Hematopoietic multipotent progenitor cell (in vitro differentiated cells): ENCODE measurements at regions not wholly inside any gene's neighbourhood (a gene's known extent, or its start where the extent isn't known, plus 50 kb on each side); places are given as distances from the start of the nearest gene placed in this dataset.
"Not testable (repeated sequence)": the region's sequence is repeated elsewhere in the genome, so short reads cannot be mapped to it uniquely, and the experiment has no call there.

Experiments
- DNase-seq, 3 donors: peaks; one replicate each; pipeline ENCODE4 v3.0.0-alpha.2; 2011 to 2015; ENCODE audit warnings: low read depth in 2 of 3, low spot score in 2 of 3

DNA sequence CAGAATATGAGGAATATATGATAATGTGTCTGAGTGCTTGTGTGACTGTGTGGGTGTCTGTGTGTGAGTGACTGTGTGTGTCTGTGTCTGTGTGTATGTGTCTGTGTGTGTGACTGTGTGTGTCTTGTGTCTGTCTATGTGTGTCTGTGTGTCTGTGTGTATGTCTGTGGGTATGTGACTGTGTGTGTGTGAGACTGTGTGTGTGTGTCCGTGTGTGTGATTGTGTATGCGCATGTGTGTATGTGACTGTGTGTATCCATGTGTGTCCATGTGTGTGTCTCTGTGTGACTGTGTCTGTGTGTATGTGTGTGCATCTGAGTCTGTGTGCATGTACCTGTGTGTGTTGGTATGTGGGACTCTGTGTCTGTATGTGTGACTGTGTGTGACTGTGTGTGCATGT is 1361.2 kb upstream of the TMEM132C start:
- DNase-seq = no peak

DNA sequence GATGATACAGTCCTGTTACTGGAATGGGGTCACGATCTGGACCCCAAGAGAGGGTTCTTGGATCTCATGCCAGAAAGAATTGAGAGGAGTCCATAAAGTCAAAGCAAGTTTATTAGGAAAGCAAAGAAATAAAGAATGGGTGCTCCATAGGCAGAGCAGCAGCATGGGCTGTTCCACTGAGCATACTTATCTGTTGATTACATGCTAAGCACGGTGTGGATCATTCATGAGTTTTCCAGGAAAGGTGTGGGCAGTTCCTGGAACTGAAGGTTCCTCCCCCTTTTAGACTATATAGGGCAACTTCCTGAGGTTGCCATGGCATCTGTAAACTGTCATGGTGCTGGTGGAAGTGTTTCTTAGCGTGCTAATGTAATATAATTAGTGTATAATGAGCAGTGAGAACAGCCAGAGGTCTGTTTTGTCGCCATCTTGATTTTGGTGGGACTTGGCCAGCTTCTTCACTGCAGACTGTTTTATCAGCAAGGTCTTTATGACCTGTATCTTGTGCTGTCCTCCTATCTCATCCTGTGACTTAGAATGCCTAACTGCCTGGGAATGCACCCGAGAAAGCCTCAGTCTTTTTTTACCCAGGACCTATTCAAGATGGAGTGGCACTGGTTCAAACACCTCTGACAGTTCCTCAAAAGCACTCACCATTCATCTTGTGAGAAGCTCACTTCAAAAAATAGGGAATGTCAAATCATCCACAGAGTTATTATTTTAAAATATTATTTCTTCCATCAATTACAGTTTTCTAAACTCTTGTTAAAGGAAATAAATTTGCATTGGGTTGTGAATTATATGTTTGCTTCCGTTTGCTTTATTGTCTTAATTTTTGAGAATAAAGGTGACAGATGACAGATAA is 1358.8 kb upstream of the TMEM132C start:
- DNase-seq = no peak

GRCh38 chr12:126908765-126909142 is 1358.2 kb upstream of the TMEM132C start:
- no peak for DNase-seq

GRCh38 chr12:126910570-126910969 is 1356.4 kb upstream of the TMEM132C start:
- no peak for DNase-seq

GRCh38 chr12:126912111-126912510 is 1354.9 kb upstream of the TMEM132C start:
- no peak for DNase-seq

DNA sequence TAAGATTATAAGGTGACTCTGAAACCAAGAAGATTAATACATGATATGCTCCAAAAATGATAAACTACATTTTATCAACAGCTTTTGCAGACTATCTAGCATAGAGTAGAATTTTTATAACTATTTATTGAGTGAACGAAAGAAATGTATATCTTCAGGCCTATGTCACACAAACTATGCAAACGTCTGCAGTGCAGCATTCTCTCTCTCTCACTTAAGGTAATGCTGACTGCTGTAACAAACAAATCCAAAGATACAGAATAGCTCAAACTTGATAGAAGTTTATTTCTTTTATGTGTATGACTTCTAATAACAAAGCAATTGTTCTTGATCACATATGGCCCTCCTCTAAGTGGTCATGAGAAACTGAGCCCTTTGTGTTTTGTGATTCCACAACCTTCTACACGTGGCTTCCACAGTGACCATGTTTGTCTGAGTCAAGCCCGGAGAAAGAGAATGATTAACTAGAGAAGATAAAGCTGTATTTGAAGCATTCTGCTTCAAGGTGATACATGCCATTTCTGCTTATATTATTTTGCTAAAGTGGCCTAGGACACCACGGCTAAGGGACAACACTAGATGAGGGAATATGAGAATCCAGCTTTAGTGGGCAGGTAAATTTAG is 1352.7 kb upstream of the TMEM132C start:
- no peak for DNase-seq

DNA sequence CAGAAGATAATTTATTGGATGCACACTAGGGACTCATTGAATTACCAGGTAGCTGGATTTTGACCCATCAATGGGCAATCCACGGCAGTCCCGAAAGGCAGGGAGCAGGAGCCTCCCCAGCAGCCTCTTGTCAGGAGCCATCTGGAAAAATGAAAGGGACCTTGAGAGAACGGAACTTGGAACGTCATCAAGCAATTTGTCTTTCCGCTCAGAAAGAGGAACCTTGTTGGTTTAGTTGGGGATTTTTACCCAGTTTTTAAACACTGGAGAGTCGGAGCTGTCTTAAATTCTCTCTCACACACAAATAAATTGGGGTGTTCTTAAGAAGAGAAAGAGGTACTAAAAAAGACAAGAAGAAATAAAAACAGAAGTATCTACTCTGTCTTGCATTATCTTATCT is 1351.7 kb upstream of the TMEM132C start:
- DNase-seq = peak in 2 of 3 donors; percentile 16 to 38

- DNase-seq = no peak
Measured at GRCh38 chr12:126926023-126926594, 1340.9 kb upstream of the TMEM132C start.

DNA sequence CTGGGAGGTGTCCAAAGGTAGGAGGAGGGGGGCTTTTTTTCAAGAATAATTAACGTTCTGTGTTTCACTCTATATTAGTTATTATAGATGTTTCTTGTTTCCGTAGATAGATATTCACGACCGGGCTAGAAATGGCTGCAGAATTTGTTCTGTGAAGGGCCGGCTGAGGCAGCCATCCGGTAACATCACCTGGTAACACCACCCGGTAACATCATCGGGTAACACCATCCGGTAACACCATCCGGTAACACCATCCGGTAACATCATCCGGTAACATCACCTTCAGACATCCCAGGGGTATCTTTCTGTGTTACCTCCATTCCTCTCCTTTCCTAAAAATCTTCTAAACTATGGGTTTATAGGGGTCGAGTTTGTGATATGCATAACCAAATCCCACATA is 1336.7 kb upstream of the TMEM132C start:
- DNase-seq = no peak

GRCh38 chr12:126932156-126932555 is 1334.8 kb upstream of the TMEM132C start:
- no peak for DNase-seq

- no peak for DNase-seq
Measured at GRCh38 chr12:126935435-126935834, 1331.5 kb upstream of the TMEM132C start.

DNA sequence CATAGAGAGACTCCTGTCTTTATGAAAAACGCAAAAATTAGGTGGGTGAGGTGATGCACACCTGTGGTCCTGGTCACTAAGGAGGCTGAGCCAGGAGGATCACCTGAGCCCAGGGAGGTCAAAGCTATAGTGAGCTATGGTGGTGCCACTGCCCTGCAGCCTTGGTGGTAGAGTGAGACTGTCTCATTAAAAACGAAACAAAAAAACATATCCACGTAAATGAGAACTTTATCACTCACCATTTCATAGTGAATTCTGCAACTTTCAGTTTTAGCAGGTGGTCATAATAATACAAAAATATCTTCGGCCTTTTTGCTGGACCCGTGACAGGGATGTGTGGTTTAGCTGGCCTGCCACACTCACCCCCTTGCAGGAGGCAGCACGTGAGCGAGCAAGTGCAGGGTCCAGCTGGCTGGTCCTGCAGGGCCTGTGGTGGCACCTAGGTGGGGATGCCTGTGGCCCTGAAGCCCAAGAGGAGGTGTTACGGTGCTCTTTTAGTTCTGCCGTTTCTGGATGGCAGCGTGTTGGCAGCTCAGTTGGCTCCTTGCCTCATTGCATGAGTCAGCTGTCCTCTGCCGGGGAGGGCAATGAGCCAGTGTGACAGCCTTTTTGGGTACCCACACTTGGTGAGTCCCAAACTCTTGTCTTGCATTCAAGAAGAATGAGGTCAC is 1330.7 kb upstream of the TMEM132C start:
- peak in 2 of 3 donors; percentile 68 to 89 for DNase-seq

- DNase-seq = no peak
Measured at GRCh38 chr12:126937431-126937830, 1329.5 kb upstream of the TMEM132C start.

DNA sequence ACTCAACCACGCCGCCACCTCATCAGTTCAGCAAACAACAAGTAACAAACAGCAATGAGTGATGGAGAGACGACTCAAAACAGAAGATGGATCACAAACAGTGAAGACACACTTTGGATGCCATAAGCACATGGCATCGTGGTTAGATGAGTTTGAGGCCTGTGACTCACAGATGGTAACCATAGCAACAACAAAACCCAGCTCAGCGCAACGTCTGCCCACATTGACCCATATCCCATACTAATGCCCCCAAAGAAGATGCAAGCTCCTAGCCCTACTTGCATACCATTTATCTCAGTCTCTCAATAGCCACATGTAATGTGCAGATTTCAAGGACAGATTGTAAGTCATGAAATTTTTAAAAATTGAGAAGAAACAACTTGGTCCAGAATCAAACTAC is 1322.3 kb upstream of the TMEM132C start:
- no peak for DNase-seq

DNA sequence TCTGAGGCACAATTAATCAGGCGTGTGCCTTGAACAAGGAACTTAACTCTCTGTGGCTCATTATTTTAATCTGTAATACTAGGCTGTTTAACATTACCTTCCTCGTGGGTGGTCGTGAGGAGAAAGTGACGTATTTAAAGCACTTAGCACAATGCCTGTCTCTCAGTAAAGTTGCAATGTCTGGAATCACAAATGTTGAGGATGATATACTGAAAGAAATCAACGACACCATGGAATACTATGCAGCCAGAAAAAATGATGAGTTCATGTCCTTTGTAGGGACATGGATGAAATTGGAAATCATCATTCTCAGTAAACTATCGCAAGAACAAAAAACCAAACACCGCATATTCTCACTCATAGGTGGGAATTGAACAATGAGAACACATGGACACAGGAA is 1320.0 kb upstream of the TMEM132C start:
- DNase-seq = not testable (repeated sequence)

- no peak for DNase-seq
Measured at GRCh38 chr12:126949558-126949957, 1317.4 kb upstream of the TMEM132C start.

- no peak for DNase-seq
Measured at GRCh38 chr12:126950266-126950665, 1316.7 kb upstream of the TMEM132C start.

DNA sequence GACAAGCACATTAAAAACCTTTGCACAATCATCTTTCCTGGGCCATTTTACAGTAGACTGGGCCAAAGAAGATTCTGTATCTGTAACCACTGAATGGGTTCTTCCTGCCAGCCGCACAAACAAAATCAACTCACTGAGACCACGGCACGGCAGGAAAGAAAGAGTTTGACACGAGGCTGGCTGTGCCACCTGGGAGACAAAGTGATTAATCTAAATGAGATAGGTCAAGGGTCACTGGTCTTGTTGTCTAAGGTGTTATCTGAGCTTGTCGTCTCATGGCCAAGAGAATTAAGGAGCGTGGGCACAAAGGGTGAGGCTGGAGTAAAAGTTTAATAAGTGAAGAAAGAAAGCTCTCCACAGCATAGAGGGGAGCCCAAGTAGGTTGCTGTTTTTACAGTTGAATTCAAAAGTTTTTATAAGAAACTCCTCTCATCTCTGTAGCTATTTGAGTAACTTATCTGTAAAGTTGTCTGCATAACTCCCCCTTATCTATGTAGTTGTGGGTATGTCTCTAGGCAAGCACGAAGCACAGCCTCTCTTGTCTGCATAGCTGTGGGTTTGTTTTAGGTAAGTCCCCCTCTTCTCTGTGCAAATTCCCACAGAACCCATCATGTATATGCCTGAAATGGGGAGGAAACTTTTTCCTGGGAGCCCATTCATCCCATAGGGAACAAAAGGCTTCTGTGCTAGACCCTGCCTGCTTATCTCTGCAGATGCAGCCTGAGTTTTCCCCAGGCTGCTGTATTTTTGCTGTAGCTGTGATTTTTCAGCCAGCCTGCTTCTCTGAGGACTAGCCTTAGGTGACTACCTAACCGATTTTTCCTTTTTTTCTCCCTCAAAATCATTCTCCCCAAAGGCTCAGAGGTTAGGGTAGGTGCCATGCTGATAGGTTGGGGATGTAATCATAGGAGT is 1314.6 kb upstream of the TMEM132C start:
- DNase-seq = no peak

GRCh38 chr12:126953365-126953889 is 1313.5 kb upstream of the TMEM132C start:
- DNase-seq = no peak

DNA sequence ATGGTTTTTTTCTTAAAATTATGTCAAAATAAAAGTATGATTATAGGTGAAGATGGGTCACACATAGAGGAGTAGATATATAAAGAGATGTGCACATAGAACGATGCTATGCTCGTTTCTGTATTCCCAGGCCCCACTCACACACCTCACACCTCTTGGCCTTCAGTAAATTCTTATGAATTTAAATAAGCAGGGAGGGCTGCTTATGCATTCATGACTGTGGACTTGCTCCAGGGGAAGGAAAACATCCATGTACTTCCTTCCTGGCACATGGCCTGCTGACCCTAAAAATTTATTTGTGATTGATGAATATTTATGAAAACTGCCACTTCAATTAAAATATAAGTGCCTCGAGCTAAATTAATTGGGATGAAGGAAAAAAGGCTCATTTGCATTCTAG is 1306.7 kb upstream of the TMEM132C start:
- DNase-seq = no peak
